Sigmoid colon (tissue), 4 donors: ENCODE measurements at regions not wholly inside any gene's neighbourhood (a gene's known extent, or its start where the extent isn't known, plus 50 kb on each side); places are given as distances from the start of the nearest gene placed in this dataset.
"Not testable (repeated sequence)": the region's sequence is repeated elsewhere in the genome, so short reads cannot be mapped to it uniquely, and the experiment has no call there.

ENCODE experiments used
- CTCF ChIP-seq, 4 experiments: fragments of 450-650 bp in 3 of 4; fragments of 200-600 bp in 1 of 4; IDR thresholded peaks; one replicate each; pipeline ENCODE4 v1.5.1; 2016 to 2019; ENCODE audit warnings: antibody characterized with exemption in 4 of 4, mild to moderate bottlenecking in 3 of 4, moderate library complexity in 2 of 4
- POLR2AphosphoS5 ChIP-seq, 4 donors: sonication (generic); formaldehyde crosslinking; IDR thresholded peaks; one replicate each; pipeline ENCODE4 v1.6.1; 2017; ENCODE audit warnings: antibody characterized with exemption in 4 of 4

GRCh38 chr2:89882880-89883279 lies 1191.4 kb downstream of the RPIA start:
- not testable (repeated sequence) for TF ChIP-seq POLR2AphosphoS5, CTCF (IDR thresholded peaks at IDR 0.05)
